Body of pancreas (tissue), 4 donors: ENCODE measurements at regions not wholly inside any gene's neighbourhood (a gene's known extent, or its start where the extent isn't known, plus 50 kb on each side); places are given as distances from the start of the nearest gene placed in this dataset.

Experiments used
- CTCF ChIP-seq, 7 experiments: fragments of 450-650 bp in 4 of 7; fragments of 200-600 bp in 3 of 7; sonication (generic) in 3 of 7; IDR thresholded peaks; one replicate each; pipeline ENCODE4 v1.5.1; 2016 to 2019; ENCODE audit warnings: antibody characterized with exemption in 7 of 7
- POLR2A ChIP-seq, 3 donors: fragments of 450-650 bp; IDR thresholded peaks; one replicate each; pipeline ENCODE4 v1.6.1; 2016; ENCODE audit warnings: antibody characterized with exemption in 3 of 3, mild to moderate bottlenecking in 2 of 3

GRCh38 chr1:65719391-65719790 is 73.3 kb upstream of the PDE4B start:
- TF ChIP-seq CTCF (IDR thresholded peaks at IDR 0.05): no peak
- no peak for TF ChIP-seq POLR2A (IDR thresholded peaks at IDR 0.05)
